HCT116 (cell line): ENCODE measurements at regions not wholly inside any gene's neighbourhood (a gene's known extent, or its start where the extent isn't known, plus 50 kb on each side); places are given as distances from the start of the nearest gene placed in this dataset.

ENCODE experiments used
- CBX3 ChIP-seq: IDR thresholded peaks from 2 replicates; pipeline ENCODE4 v1.6.1; 2012; ENCODE audit warnings: low read depth
- EZH2 ChIP-seq: fragments of 200-600 bp; sonication (generic); IDR thresholded peaks from 2 replicates; pipeline ENCODE4 v1.6.1; 2017; ENCODE audit warnings: antibody characterized with exemption, mixed run types
- FOSL1 ChIP-seq: IDR thresholded peaks from 2 replicates; pipeline ENCODE4 v1.6.1; 2012; ENCODE audit warnings: low read depth
- POLR2A ChIP-seq: IDR thresholded peaks from 2 replicates; pipeline ENCODE4 v1.7.0; 2011; ENCODE audit warnings: borderline replicate concordance; ENCODE audit not compliant: insufficient read depth, insufficient read length; ENCODE audit errors: extremely low read depth
- RAD21 ChIP-seq: IDR thresholded peaks from 2 replicates; pipeline ENCODE4 v1.6.1; 2012; ENCODE audit warnings: low read depth, mild to moderate bottlenecking
- TCF7L2 ChIP-seq: IDR thresholded peaks from 2 replicates; pipeline ENCODE4 v1.7.0; 2011; ENCODE audit warnings: borderline replicate concordance, inconsistent platforms; ENCODE audit not compliant: insufficient read depth, insufficient read length; ENCODE audit errors: extremely low read depth
- YY1 ChIP-seq: IDR thresholded peaks from 2 replicates; pipeline ENCODE4 v1.6.1; 2011; ENCODE audit warnings: low read length, low read depth, moderate library complexity, mild to moderate bottlenecking; ENCODE audit not compliant: insufficient replicate concordance; ENCODE audit errors: extremely low read depth
- ZFX ChIP-seq: fragments of 450-650 bp; IDR thresholded peaks from 2 replicates; pipeline ENCODE4 v1.6.1; 2017
- TF ChIP-seq, protein P1 (sequence below), 3 experiments: fragments of 200-600 bp in 1 of 3; sonication (generic) in 1 of 3; IDR thresholded peaks in 2 of 3; conservative IDR thresholded peaks in 1 of 3; 2 replicates each; pipeline ENCODE4 v1.5.1; 2012 to 2017; ENCODE audit warnings: low read depth in 2 of 3, low read length in 2 of 3, antibody characterized with exemption in 1 of 3, borderline replicate concordance in 1 of 3, control low read depth in 1 of 3, mild to moderate bottlenecking in 1 of 3, mixed read lengths in 1 of 3, mixed run types in 1 of 3, moderate library complexity in 1 of 3; ENCODE audit not compliant: insufficient read depth in 1 of 3
- TF ChIP-seq, protein P2 (sequence below): IDR thresholded peaks from 2 replicates; pipeline ENCODE4 v1.6.1; 2011; ENCODE audit warnings: mild to moderate bottlenecking, low read length, moderate library complexity; ENCODE audit not compliant: insufficient replicate concordance; ENCODE audit errors: extremely low read depth
- TF ChIP-seq, protein P3 (sequence below): IDR thresholded peaks from 2 replicates; pipeline ENCODE4 v1.6.1; 2012; ENCODE audit warnings: low read depth
- TF ChIP-seq, protein P4 (sequence below): IDR thresholded peaks from 2 replicates; pipeline ENCODE4 v1.6.1; 2012

DNA sequence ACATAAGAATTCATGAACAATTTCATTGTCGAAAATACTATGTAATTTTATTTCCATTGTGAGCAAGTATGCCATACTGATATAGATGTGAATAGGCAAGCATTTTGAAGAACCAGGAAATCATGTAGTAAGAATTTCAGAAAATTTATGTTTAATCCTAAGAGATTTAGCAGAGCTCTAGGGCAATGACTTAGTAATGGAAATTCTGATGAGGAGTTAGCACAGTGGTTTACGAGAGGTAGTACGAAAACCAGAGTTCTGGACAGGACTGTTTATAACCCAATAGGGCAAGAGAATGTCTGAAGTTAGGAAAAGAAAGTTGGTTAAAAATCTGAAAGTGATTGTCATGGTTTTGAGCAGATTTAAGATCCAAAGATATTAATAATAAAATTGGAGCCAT lies 439.6 kb upstream of the DEPDC1 start:
- TF ChIP-seq EZH2 (no peak), POLR2A (no peak), ZFX (no peak), TCF7L2 (no peak), FOSL1 (no peak), CBX3 (no peak), RAD21 (no peak), YY1 (no peak)
- TF ChIP-seq, protein P1, sequence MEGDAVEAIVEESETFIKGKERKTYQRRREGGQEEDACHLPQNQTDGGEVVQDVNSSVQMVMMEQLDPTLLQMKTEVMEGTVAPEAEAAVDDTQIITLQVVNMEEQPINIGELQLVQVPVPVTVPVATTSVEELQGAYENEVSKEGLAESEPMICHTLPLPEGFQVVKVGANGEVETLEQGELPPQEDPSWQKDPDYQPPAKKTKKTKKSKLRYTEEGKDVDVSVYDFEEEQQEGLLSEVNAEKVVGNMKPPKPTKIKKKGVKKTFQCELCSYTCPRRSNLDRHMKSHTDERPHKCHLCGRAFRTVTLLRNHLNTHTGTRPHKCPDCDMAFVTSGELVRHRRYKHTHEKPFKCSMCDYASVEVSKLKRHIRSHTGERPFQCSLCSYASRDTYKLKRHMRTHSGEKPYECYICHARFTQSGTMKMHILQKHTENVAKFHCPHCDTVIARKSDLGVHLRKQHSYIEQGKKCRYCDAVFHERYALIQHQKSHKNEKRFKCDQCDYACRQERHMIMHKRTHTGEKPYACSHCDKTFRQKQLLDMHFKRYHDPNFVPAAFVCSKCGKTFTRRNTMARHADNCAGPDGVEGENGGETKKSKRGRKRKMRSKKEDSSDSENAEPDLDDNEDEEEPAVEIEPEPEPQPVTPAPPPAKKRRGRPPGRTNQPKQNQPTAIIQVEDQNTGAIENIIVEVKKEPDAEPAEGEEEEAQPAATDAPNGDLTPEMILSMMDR (IDR thresholded peaks at IDR 0.05 in 2 of 3, conservative IDR thresholded peaks at IDR 0.05 in 1 of 3; ENCODE audit: borderline replicate concordance in 1 of 3, insufficient read depth in 1 of 3, low read depth in 2 of 3, low read length in 2 of 3), result no peak
- TF ChIP-seq, protein P2, sequence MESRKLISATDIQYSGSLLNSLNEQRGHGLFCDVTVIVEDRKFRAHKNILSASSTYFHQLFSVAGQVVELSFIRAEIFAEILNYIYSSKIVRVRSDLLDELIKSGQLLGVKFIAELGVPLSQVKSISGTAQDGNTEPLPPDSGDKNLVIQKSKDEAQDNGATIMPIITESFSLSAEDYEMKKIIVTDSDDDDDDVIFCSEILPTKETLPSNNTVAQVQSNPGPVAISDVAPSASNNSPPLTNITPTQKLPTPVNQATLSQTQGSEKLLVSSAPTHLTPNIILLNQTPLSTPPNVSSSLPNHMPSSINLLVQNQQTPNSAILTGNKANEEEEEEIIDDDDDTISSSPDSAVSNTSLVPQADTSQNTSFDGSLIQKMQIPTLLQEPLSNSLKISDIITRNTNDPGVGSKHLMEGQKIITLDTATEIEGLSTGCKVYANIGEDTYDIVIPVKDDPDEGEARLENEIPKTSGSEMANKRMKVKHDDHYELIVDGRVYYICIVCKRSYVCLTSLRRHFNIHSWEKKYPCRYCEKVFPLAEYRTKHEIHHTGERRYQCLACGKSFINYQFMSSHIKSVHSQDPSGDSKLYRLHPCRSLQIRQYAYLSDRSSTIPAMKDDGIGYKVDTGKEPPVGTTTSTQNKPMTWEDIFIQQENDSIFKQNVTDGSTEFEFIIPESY, result no peak
- TF ChIP-seq, protein P3, sequence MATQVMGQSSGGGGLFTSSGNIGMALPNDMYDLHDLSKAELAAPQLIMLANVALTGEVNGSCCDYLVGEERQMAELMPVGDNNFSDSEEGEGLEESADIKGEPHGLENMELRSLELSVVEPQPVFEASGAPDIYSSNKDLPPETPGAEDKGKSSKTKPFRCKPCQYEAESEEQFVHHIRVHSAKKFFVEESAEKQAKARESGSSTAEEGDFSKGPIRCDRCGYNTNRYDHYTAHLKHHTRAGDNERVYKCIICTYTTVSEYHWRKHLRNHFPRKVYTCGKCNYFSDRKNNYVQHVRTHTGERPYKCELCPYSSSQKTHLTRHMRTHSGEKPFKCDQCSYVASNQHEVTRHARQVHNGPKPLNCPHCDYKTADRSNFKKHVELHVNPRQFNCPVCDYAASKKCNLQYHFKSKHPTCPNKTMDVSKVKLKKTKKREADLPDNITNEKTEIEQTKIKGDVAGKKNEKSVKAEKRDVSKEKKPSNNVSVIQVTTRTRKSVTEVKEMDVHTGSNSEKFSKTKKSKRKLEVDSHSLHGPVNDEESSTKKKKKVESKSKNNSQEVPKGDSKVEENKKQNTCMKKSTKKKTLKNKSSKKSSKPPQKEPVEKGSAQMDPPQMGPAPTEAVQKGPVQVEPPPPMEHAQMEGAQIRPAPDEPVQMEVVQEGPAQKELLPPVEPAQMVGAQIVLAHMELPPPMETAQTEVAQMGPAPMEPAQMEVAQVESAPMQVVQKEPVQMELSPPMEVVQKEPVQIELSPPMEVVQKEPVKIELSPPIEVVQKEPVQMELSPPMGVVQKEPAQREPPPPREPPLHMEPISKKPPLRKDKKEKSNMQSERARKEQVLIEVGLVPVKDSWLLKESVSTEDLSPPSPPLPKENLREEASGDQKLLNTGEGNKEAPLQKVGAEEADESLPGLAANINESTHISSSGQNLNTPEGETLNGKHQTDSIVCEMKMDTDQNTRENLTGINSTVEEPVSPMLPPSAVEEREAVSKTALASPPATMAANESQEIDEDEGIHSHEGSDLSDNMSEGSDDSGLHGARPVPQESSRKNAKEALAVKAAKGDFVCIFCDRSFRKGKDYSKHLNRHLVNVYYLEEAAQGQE, result no peak
- TF ChIP-seq, protein P4, sequence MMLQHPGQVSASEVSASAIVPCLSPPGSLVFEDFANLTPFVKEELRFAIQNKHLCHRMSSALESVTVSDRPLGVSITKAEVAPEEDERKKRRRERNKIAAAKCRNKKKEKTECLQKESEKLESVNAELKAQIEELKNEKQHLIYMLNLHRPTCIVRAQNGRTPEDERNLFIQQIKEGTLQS, result no peak
